ENCODE measurements at regions not wholly inside any gene's neighbourhood (a gene's known extent, or its start where the extent isn't known, plus 50 kb on each side); places are given as distances from the start of the nearest gene placed in this dataset.
A peak's percentile ranks its signal among the peaks of the same experiment; 100 is the strongest.
"Not testable (repeated sequence)": the region's sequence is repeated elsewhere in the genome, so short reads cannot be mapped to it uniquely, and the experiment has no call there.

- DNase-seq: no peak
These were observed 267.8 kb downstream of the KTN1 start for GRCh38 chr14:55847766-55848165.

- DNase-seq: no peak
These were observed 269.0 kb downstream of the KTN1 start for GRCh38 chr14:55848964-55849363.

- no peak for DNase-seq
These were observed 268.4 kb upstream of the PELI2 start for GRCh38 chr14:55849833-55850232.

GRCh38 chr14:55850825-55851241 is 267.4 kb upstream of the PELI2 start:
- no peak for DNase-seq

- DNase-seq: no peak
These were observed 266.9 kb upstream of the PELI2 start for GRCh38 chr14:55851301-55851700.

- no peak for DNase-seq
These were observed 266.2 kb upstream of the PELI2 start for GRCh38 chr14:55851961-55852360.

- DNase-seq: no peak
These were observed 262.5 kb upstream of the PELI2 start for GRCh38 chr14:55855751-55856150.

- DNase-seq: no peak
These were observed 259.6 kb upstream of the PELI2 start for GRCh38 chr14:55858604-55859003.

- not testable (repeated sequence) for DNase-seq
These were observed 256.6 kb upstream of the PELI2 start for GRCh38 chr14:55861561-55861960.

GRCh38 chr14:55864890-55865655 is 253.1 kb upstream of the PELI2 start:
- no peak for DNase-seq

GRCh38 chr14:55867311-55867710 is 250.9 kb upstream of the PELI2 start:
- no peak for DNase-seq

GRCh38 chr14:55867719-55868118 is 250.5 kb upstream of the PELI2 start:
- no peak for DNase-seq

GRCh38 chr14:55869397-55870049 is 248.7 kb upstream of the PELI2 start:
- no peak for DNase-seq

GRCh38 chr14:55873169-55873568 is 245.0 kb upstream of the PELI2 start:
- DNase-seq: no peak

GRCh38 chr14:55874785-55875184 is 243.4 kb upstream of the PELI2 start:
- no peak for DNase-seq

GRCh38 chr14:55877942-55878341 is 240.3 kb upstream of the PELI2 start:
- DNase-seq: peak; percentile 17

- DNase-seq: no peak
These were observed 236.5 kb upstream of the PELI2 start for GRCh38 chr14:55881577-55882241.

GRCh38 chr14:55884819-55885218 is 233.4 kb upstream of the PELI2 start:
- no peak for DNase-seq

GRCh38 chr14:55889124-55889523 is 229.1 kb upstream of the PELI2 start:
- DNase-seq: no peak

- no peak for DNase-seq
These were observed 226.5 kb upstream of the PELI2 start for GRCh38 chr14:55891692-55892091.

GRCh38 chr14:55892906-55893305 is 225.3 kb upstream of the PELI2 start:
- DNase-seq: no peak

GRCh38 chr14:55893705-55894104 is 224.5 kb upstream of the PELI2 start:
- DNase-seq: no peak

- DNase-seq: no peak
These were observed 221.2 kb upstream of the PELI2 start for GRCh38 chr14:55897031-55897430.

- no peak for DNase-seq
These were observed 219.3 kb upstream of the PELI2 start for GRCh38 chr14:55898938-55899337.
